ENCODE measurements at regions not wholly inside any gene's neighbourhood (a gene's known extent, or its start where the extent isn't known, plus 50 kb on each side); places are given as distances from the start of the nearest gene placed in this dataset.

DNA sequence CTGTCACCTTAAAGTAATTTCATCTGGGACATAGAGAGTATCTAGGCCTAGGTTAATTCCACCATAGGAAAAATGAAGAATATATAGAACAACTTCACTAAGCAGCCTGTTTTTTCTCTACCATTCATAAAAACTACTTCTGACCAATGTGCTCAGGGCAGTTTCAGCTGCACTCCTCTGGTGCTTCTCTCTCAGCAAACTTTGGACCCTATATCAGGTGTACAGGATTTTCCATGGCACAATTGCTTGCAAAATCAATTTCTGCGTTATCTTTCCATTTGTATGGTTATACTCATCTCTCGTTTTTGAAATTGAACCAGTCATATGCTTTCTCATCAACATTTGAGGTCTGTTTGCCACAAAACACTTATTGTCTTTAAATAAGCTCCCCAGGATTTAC is 52.1 kb upstream of the FMR1 start:
- CTCF ChIA-PET = no interaction called here
- H3K27ac ChIP-seq (ENCODE audit: low read length) = no peak overlapping the region
- H3K27me3 ChIP-seq (ENCODE audit: control insufficient read depth, insufficient read depth, low read length) = no peaks in the 10 kb centered on the region
- ATAC-seq (no peak), DNase-seq (ENCODE audit: low read depth, low spot score) (no peak)
- POLR2A ChIA-PET = no interaction called here
- no peaks in the 10 kb centered on the region for H3K36me3 ChIP-seq (ENCODE audit: control insufficient read depth, insufficient read depth, low read length)
- intact Hi-C loops (cut with micrococcal nuclease; ENCODE audit: unreplicated experiment) (no loop called here), in situ Hi-C loops (cut with HindIII; ENCODE audit: low pct_unique_long_range_greater_than_20kb, low sequenced_read_pairs) (no loop called here)
- no peak overlapping the region for H3K4me3 ChIP-seq (ENCODE audit: low read depth in 2 of 2, low read length in 2 of 2)
- no TSS peak for BruUV-seq (replicated peaks)
- H3K4me1 ChIP-seq (ENCODE audit: control insufficient read depth, insufficient read depth, low read length) = no peaks in the 10 kb centered on the region
- TF ChIP-seq, protein P1, sequence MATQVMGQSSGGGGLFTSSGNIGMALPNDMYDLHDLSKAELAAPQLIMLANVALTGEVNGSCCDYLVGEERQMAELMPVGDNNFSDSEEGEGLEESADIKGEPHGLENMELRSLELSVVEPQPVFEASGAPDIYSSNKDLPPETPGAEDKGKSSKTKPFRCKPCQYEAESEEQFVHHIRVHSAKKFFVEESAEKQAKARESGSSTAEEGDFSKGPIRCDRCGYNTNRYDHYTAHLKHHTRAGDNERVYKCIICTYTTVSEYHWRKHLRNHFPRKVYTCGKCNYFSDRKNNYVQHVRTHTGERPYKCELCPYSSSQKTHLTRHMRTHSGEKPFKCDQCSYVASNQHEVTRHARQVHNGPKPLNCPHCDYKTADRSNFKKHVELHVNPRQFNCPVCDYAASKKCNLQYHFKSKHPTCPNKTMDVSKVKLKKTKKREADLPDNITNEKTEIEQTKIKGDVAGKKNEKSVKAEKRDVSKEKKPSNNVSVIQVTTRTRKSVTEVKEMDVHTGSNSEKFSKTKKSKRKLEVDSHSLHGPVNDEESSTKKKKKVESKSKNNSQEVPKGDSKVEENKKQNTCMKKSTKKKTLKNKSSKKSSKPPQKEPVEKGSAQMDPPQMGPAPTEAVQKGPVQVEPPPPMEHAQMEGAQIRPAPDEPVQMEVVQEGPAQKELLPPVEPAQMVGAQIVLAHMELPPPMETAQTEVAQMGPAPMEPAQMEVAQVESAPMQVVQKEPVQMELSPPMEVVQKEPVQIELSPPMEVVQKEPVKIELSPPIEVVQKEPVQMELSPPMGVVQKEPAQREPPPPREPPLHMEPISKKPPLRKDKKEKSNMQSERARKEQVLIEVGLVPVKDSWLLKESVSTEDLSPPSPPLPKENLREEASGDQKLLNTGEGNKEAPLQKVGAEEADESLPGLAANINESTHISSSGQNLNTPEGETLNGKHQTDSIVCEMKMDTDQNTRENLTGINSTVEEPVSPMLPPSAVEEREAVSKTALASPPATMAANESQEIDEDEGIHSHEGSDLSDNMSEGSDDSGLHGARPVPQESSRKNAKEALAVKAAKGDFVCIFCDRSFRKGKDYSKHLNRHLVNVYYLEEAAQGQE (IDR thresholded peaks at IDR 0.05; ENCODE audit: insufficient read depth in 1 of 2, low read depth in 2 of 2, low read length in 1 of 2) = no peak
- TF ChIP-seq TCF7L2 (IDR thresholded peaks at IDR 0.05; ENCODE audit: low read depth, low read length) = no peak
- no peak for TF ChIP-seq SIN3A (IDR thresholded peaks at IDR 0.05; ENCODE audit: borderline replicate concordance, insufficient read depth, low read depth, low read length)
- TF ChIP-seq, protein P2, sequence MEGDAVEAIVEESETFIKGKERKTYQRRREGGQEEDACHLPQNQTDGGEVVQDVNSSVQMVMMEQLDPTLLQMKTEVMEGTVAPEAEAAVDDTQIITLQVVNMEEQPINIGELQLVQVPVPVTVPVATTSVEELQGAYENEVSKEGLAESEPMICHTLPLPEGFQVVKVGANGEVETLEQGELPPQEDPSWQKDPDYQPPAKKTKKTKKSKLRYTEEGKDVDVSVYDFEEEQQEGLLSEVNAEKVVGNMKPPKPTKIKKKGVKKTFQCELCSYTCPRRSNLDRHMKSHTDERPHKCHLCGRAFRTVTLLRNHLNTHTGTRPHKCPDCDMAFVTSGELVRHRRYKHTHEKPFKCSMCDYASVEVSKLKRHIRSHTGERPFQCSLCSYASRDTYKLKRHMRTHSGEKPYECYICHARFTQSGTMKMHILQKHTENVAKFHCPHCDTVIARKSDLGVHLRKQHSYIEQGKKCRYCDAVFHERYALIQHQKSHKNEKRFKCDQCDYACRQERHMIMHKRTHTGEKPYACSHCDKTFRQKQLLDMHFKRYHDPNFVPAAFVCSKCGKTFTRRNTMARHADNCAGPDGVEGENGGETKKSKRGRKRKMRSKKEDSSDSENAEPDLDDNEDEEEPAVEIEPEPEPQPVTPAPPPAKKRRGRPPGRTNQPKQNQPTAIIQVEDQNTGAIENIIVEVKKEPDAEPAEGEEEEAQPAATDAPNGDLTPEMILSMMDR (IDR thresholded peaks at IDR 0.05) = no peak
- TF ChIP-seq POLR2AphosphoS5 (IDR thresholded peaks at IDR 0.05; ENCODE audit: low read depth, low read length) = no peak
- H3K9me3 ChIP-seq (ENCODE audit: control insufficient read depth, insufficient read depth, low read depth, low read length) = no peaks in the 10 kb centered on the region

All from Panc1 (cell line).